ENCODE measurements at regions not wholly inside any gene's neighbourhood (a gene's known extent, or its start where the extent isn't known, plus 50 kb on each side); places are given as distances from the start of the nearest gene placed in this dataset.

- H3K27me3 Mint-ChIP-seq (ENCODE audit: insufficient read depth, unreplicated experiment), result peaks cover 14% of the 10 kb centered on the region
- no TSS peak for BruUV-seq (replicated peaks)
- Histone ChIP-seq H3K4me1 (0 out of 2 replicates have a peak, but pooled peaks cover 6% of the 10 kb centered on the region), H3K4me3 (ENCODE audit: low read depth, low read length) (no peak overlapping the region), H3K27me3 (replicated peaks; ENCODE audit: control insufficient read depth, insufficient read depth, low read length) (no peaks in the 10 kb centered on the region), H3K36me3 (ENCODE audit: control insufficient read depth, insufficient read depth, low read length) (no peaks in the 10 kb centered on the region), H3K9me3 (no peaks in the 10 kb centered on the region)
- no peak overlapping the region for H3K27ac Mint-ChIP-seq (ENCODE audit: unreplicated experiment)
- no peak for DNase-seq
- CTCF ChIA-PET, result no interaction called here
- no peaks in the 10 kb centered on the region for H3K36me3 Mint-ChIP-seq (ENCODE audit: insufficient read depth, unreplicated experiment)
- TF ChIP-seq CTCF (IDR thresholded peaks at IDR 0.05; ENCODE audit: insufficient read depth in 1 of 2, low read depth in 1 of 2, low read length in 1 of 2, severe bottlenecking in 1 of 2, unreplicated experiment in 1 of 2), result no peak
- H3K4me3 Mint-ChIP-seq (ENCODE audit: unreplicated experiment), result no peak overlapping the region
- intact Hi-C loops (cut with micrococcal nuclease; ENCODE audit: unreplicated experiment), result no loop called here
- H3K9me3 Mint-ChIP-seq (ENCODE audit: unreplicated experiment), result peaks cover 12% of the 10 kb centered on the region
- POLR2A ChIA-PET, result no interaction called here
- no peaks in the 10 kb centered on the region for H3K4me1 Mint-ChIP-seq (ENCODE audit: low read depth, unreplicated experiment)
Observed at GRCh38 chr2:118650327-118650726, 197.1 kb downstream of the EN1 start.

GRCh38 chr2:118645876-118646275 is 201.6 kb downstream of the EN1 start:
- Mint-ChIP-seq H3K27me3 (ENCODE audit: insufficient read depth, unreplicated experiment) (peaks cover 11% of the 10 kb centered on the region), H3K4me3 (ENCODE audit: unreplicated experiment) (no peak overlapping the region), H3K36me3 (ENCODE audit: insufficient read depth, unreplicated experiment) (no peaks in the 10 kb centered on the region), H3K4me1 (ENCODE audit: low read depth, unreplicated experiment) (no peaks in the 10 kb centered on the region), H3K9me3 (ENCODE audit: unreplicated experiment) (peaks cover 7% of the 10 kb centered on the region), H3K27ac (ENCODE audit: unreplicated experiment) (no peak overlapping the region)
- no peak for TF ChIP-seq CTCF (IDR thresholded peaks at IDR 0.05; ENCODE audit: insufficient read depth in 1 of 2, low read depth in 1 of 2, low read length in 1 of 2, severe bottlenecking in 1 of 2, unreplicated experiment in 1 of 2)
- Histone ChIP-seq H3K4me3 (ENCODE audit: low read depth, low read length) (no peak overlapping the region), H3K36me3 (ENCODE audit: control insufficient read depth, insufficient read depth, low read length) (no peaks in the 10 kb centered on the region), H3K4me1 (no peaks in the 10 kb centered on the region), H3K27me3 (replicated peaks; ENCODE audit: control insufficient read depth, insufficient read depth, low read length) (no peaks in the 10 kb centered on the region), H3K9me3 (no peaks in the 10 kb centered on the region)
- ChIA-PET CTCF (no interaction called here), POLR2A (no interaction called here)
- no peak for DNase-seq
- no TSS peak for BruUV-seq (replicated peaks)
- intact Hi-C loops (cut with micrococcal nuclease; ENCODE audit: unreplicated experiment), result no loop called here

- Histone ChIP-seq H3K36me3 (ENCODE audit: control insufficient read depth, insufficient read depth, low read length) (no peaks in the 10 kb centered on the region), H3K9me3 (no peaks in the 10 kb centered on the region), H3K27me3 (replicated peaks; ENCODE audit: control insufficient read depth, insufficient read depth, low read length) (no peaks in the 10 kb centered on the region), H3K4me3 (ENCODE audit: low read depth, low read length) (no peak overlapping the region), H3K4me1 (peaks cover 7% of the 10 kb centered on the region)
- ChIA-PET CTCF (no interaction called here), POLR2A (no interaction called here)
- intact Hi-C loops (cut with micrococcal nuclease; ENCODE audit: unreplicated experiment), result no loop called here
- Mint-ChIP-seq H3K9me3 (ENCODE audit: unreplicated experiment) (no peaks in the 10 kb centered on the region), H3K36me3 (ENCODE audit: insufficient read depth, unreplicated experiment) (no peaks in the 10 kb centered on the region), H3K27ac (ENCODE audit: unreplicated experiment) (no peak overlapping the region), H3K4me3 (ENCODE audit: unreplicated experiment) (no peak overlapping the region), H3K4me1 (ENCODE audit: low read depth, unreplicated experiment) (no peaks in the 10 kb centered on the region), H3K27me3 (ENCODE audit: insufficient read depth, unreplicated experiment) (peaks cover 5% of the 10 kb centered on the region)
- TF ChIP-seq CTCF (IDR thresholded peaks at IDR 0.05; ENCODE audit: insufficient read depth in 1 of 2, low read depth in 1 of 2, low read length in 1 of 2, severe bottlenecking in 1 of 2, unreplicated experiment in 1 of 2), result no peak
- no peak for DNase-seq
- no TSS peak for BruUV-seq (replicated peaks)
Observed at GRCh38 chr2:118644190-118644589, 203.3 kb downstream of the EN1 start.

Measured in Caco-2 (cell line).